ENCODE measurements at regions not wholly inside any gene's neighbourhood (a gene's known extent, or its start where the extent isn't known, plus 50 kb on each side); places are given as distances from the start of the nearest gene placed in this dataset.

DNA sequence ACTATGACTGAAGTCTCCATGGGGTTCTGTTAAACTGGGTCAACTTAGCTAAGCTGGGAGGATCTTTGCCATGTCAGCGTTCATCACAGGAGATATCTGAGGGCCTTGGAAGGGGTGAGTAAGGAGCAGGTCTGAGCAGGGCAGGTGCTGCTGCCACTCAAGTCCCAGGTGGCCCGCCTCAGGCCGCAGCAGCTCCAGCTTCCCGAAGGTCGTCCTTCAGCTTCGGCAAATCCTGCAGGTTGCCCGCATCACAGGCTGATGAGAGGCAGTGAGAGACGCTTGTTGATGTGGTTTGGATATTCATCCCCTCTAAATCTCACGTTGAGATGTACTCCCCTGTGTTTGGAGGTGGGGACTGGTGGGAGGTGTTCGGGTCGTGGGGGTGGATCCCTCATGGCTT, 166.6 kb downstream of the VAPA start:
- Histone ChIP-seq H3K9ac (ENCODE audit: low read length) (no peak overlapping the region), H3K27me3 (ENCODE audit: insufficient read depth, low read length) (no peaks in the 10 kb centered on the region), H3K79me2 (ENCODE audit: insufficient read depth, low read length) (no peaks in the 10 kb centered on the region), H3K9me2 (ENCODE audit: insufficient read depth) (no peaks in the 10 kb centered on the region), H3K4me3 (replicated peaks in 1 of 2; ENCODE audit: low read depth in 1 of 2, low read length in 2 of 2) (no peak overlapping the region), H3K4me1 (ENCODE audit: control insufficient read depth in 1 of 2, insufficient read depth in 2 of 2, low read length in 2 of 2) (peaks cover 2 to 4% of the 10 kb centered on the region in 2 experiments; a peak in 2 of 4 replicates), H3K4me2 (ENCODE audit: low read length) (no peak overlapping the region), H3K27ac (ENCODE audit: low read depth, low read length) (no peak overlapping the region), H4K20me1 (ENCODE audit: insufficient read depth) (no peaks in the 10 kb centered on the region), H3K9me3 (ENCODE audit: control insufficient read depth in 1 of 2, insufficient read depth in 1 of 2, low read depth in 1 of 2, low read length in 2 of 2) (peaks cover 4 to 7% of the 10 kb centered on the region in 2 experiments; a peak in 2 of 4 replicates), H3K36me3 (ENCODE audit: control insufficient read depth in 1 of 2, insufficient read depth in 2 of 2, low read length in 2 of 2) (no peaks in the 10 kb centered on the region), H2AFZ (ENCODE audit: low read depth, low read length, poor library complexity, severe bottlenecking) (no peak overlapping the region)
- ChIA-PET POLR2A (no interaction called here), RAD21 (ENCODE audit: low non-redundant PET in 1 of 2, low total read pairs in 2 of 2, uncharacterized antibody in 2 of 2, unreplicated experiment in 2 of 2) (no interaction called here), CTCF (no interaction called here)
- no peak for DNase-seq (ENCODE audit: low read depth, low spot score)
- TF ChIP-seq, protein P1, sequence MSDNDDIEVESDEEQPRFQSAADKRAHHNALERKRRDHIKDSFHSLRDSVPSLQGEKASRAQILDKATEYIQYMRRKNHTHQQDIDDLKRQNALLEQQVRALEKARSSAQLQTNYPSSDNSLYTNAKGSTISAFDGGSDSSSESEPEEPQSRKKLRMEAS (IDR thresholded peaks at IDR 0.05) = no peak
- no peak for TF ChIP-seq FOSL1 (IDR thresholded peaks at IDR 0.05; ENCODE audit: low read depth)
- no peak for TF ChIP-seq SIN3A (IDR thresholded peaks at IDR 0.05; ENCODE audit: low read depth)
- TF ChIP-seq JUND (IDR thresholded peaks at IDR 0.05) = no peak
- TF ChIP-seq, protein P2, sequence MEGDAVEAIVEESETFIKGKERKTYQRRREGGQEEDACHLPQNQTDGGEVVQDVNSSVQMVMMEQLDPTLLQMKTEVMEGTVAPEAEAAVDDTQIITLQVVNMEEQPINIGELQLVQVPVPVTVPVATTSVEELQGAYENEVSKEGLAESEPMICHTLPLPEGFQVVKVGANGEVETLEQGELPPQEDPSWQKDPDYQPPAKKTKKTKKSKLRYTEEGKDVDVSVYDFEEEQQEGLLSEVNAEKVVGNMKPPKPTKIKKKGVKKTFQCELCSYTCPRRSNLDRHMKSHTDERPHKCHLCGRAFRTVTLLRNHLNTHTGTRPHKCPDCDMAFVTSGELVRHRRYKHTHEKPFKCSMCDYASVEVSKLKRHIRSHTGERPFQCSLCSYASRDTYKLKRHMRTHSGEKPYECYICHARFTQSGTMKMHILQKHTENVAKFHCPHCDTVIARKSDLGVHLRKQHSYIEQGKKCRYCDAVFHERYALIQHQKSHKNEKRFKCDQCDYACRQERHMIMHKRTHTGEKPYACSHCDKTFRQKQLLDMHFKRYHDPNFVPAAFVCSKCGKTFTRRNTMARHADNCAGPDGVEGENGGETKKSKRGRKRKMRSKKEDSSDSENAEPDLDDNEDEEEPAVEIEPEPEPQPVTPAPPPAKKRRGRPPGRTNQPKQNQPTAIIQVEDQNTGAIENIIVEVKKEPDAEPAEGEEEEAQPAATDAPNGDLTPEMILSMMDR (IDR thresholded peaks at IDR 0.05 in 2 of 3, conservative IDR thresholded peaks at IDR 0.05 in 1 of 3; ENCODE audit: borderline replicate concordance in 1 of 3, insufficient read depth in 1 of 3, low read depth in 2 of 3, low read length in 2 of 3) = no peak
- no peak for TF ChIP-seq SRF (IDR thresholded peaks at IDR 0.05; ENCODE audit: low read depth)
- no peak for TF ChIP-seq ZFX (IDR thresholded peaks at IDR 0.05)
- TF ChIP-seq SP1 (IDR thresholded peaks at IDR 0.05; ENCODE audit: low read depth) = no peak
- no peak for TF ChIP-seq CEBPB (IDR thresholded peaks at IDR 0.05; ENCODE audit: low read depth)
- TF ChIP-seq, protein P3, sequence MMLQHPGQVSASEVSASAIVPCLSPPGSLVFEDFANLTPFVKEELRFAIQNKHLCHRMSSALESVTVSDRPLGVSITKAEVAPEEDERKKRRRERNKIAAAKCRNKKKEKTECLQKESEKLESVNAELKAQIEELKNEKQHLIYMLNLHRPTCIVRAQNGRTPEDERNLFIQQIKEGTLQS (IDR thresholded peaks at IDR 0.05) = no peak
- TF ChIP-seq CBX3 (IDR thresholded peaks at IDR 0.05; ENCODE audit: low read depth) = no peak
- TF ChIP-seq ZNF274 (IDR thresholded peaks at IDR 0.05; ENCODE audit: low read depth, low read length) = no peak
- no TSS peak for BruUV-seq (replicated peaks)
- intact Hi-C loops (cut with micrococcal nuclease) = no loop called here
- no peak for ATAC-seq

Measured in HCT116 (cell line).